Gastroesophageal sphincter (tissue), 4 donors: ENCODE measurements at regions not wholly inside any gene's neighbourhood (a gene's known extent, or its start where the extent isn't known, plus 50 kb on each side); places are given as distances from the start of the nearest gene placed in this dataset.

Source experiments
- ATAC-seq: fragments of 150-250 bp; one replicate; pipeline ENCODE4 v1.9.1; 2016; ENCODE audit warnings: mild to moderate bottlenecking, moderate library complexity
- H3K27ac ChIP-seq, 4 donors: fragments of 200-600 bp; sonication (generic) in 3 of 4; 1 replicate in 3 of 4; 2 replicates in 1 of 4; pipeline ENCODE4 v1.5.1; 2016 to 2019
- H3K27me3 ChIP-seq: fragments of 200-600 bp; sonication (generic); one replicate; pipeline ENCODE4 v1.5.1; 2019
- H3K36me3 ChIP-seq, 2 donors: fragments of 200-600 bp; sonication (generic); one replicate each; pipeline ENCODE4 v1.5.1; 2019; ENCODE audit warnings: control low read depth in 1 of 2
- H3K4me1 ChIP-seq, 3 donors: fragments of 200-600 bp; sonication (generic); 1 replicate in 2 of 3; 2 replicates in 1 of 3; pipeline ENCODE4 v1.5.1; 2016 to 2019; ENCODE audit warnings: control low read depth in 2 of 3
- H3K4me3 ChIP-seq, 2 donors: fragments of 200-600 bp; sonication (generic); one replicate each; pipeline ENCODE4 v1.5.1; 2019; ENCODE audit warnings: mild to moderate bottlenecking in 1 of 2, moderate library complexity in 1 of 2
- H3K9me3 ChIP-seq, 3 donors: fragments of 200-600 bp; sonication (generic); one replicate each; pipeline ENCODE4 v1.5.1; 2017 to 2019; ENCODE audit warnings: control low read depth in 2 of 3
- EP300 ChIP-seq: sonication (generic); formaldehyde crosslinking; IDR thresholded peaks from one replicate; pipeline ENCODE4 v1.6.1; 2017; ENCODE audit warnings: antibody characterized with exemption, mild to moderate bottlenecking
- POLR2A ChIP-seq, 2 donors: fragments of 450-650 bp; IDR thresholded peaks; one replicate each; pipeline ENCODE4 v1.6.1; 2017; ENCODE audit warnings: antibody characterized with exemption in 2 of 2, mild to moderate bottlenecking in 2 of 2, moderate library complexity in 1 of 2
- POLR2AphosphoS5 ChIP-seq: sonication (generic); formaldehyde crosslinking; IDR thresholded peaks from one replicate; pipeline ENCODE4 v1.6.1; 2017; ENCODE audit warnings: antibody characterized with exemption
- WGBS, 2 donors: methylation state at CpG; one replicate each; pipeline ENCODE4 v1.1.5; 2018; ENCODE audit warnings: low coverage in 1 of 2; 5-methylcytosine and 5-hydroxymethylcytosine counted together
- TF ChIP-seq, protein P1 (sequence below), 4 experiments: fragments of 200-600 bp in 2 of 4; fragments of 450-650 bp in 2 of 4; sonication (generic) in 1 of 4; IDR thresholded peaks; one replicate each; pipeline ENCODE4 v1.5.1; 2017 to 2019; ENCODE audit warnings: antibody characterized with exemption in 4 of 4, mild to moderate bottlenecking in 2 of 4, moderate library complexity in 2 of 4

DNA sequence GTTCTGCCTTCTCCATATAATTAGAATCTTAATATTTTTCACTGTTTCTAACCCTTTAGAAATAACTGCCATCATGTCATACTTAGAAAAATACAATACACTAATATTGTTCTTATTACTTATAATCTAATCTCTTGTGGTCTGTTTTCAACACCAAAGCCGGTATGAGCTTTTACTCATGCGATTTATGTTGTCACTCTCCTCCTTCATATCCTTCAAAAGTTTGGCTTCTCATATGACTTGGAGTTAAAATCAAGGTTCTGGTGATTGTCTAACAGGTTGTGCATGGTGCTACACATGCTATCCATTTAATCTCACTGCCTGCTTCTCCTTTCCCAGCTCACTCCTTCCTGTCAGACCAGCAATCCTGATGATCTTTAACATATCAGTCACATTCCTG, 1392.9 kb downstream of the ARAP2 start:
- TF ChIP-seq, protein P1, sequence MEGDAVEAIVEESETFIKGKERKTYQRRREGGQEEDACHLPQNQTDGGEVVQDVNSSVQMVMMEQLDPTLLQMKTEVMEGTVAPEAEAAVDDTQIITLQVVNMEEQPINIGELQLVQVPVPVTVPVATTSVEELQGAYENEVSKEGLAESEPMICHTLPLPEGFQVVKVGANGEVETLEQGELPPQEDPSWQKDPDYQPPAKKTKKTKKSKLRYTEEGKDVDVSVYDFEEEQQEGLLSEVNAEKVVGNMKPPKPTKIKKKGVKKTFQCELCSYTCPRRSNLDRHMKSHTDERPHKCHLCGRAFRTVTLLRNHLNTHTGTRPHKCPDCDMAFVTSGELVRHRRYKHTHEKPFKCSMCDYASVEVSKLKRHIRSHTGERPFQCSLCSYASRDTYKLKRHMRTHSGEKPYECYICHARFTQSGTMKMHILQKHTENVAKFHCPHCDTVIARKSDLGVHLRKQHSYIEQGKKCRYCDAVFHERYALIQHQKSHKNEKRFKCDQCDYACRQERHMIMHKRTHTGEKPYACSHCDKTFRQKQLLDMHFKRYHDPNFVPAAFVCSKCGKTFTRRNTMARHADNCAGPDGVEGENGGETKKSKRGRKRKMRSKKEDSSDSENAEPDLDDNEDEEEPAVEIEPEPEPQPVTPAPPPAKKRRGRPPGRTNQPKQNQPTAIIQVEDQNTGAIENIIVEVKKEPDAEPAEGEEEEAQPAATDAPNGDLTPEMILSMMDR (IDR thresholded peaks at IDR 0.05), result no peak
- no peak for TF ChIP-seq EP300
- no peak for TF ChIP-seq POLR2A (IDR thresholded peaks at IDR 0.05)
- H3K4me3 ChIP-seq, result no peak overlapping the region
- H3K27ac ChIP-seq, result no peak overlapping the region
- no peaks in the 10 kb centered on the region for H3K36me3 ChIP-seq
- 41 to 72% methylated on average over 2 of the region's 2 CpGs for WGBS, 2 donors
- ATAC-seq, result no peak
- H3K4me1 ChIP-seq, result no peaks in the 10 kb centered on the region
- H3K27me3 ChIP-seq, result no peaks in the 10 kb centered on the region
- no peaks in the 10 kb centered on the region for H3K9me3 ChIP-seq

DNA sequence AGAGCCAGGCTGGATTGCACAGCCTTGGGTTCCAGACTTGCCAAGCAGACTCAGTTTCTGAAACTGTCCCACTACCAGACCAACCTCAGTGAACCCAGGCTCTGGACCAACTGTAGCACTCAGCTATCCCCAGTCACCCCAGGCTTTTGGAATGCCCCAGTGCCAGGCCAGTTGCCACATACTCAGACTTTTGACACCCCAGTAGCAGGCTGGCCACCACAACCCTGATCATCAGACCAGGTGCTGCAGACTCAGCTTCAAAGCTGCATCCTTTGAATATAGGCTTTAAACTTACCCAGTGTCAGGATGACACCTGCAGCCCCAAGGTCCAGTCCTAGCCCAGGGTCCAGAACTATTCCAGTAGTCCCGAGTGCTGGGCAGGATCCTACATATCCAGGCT, 1389.9 kb downstream of the ARAP2 start:
- no peak for ATAC-seq
- H3K4me3 ChIP-seq, result no peak overlapping the region
- TF ChIP-seq, protein P1 (IDR thresholded peaks at IDR 0.05), result no peak
- TF ChIP-seq EP300 (no peak), POLR2A (IDR thresholded peaks at IDR 0.05) (no peak), POLR2AphosphoS5 (no peak)
- no peaks in the 10 kb centered on the region for H3K27me3 ChIP-seq
- no peaks in the 10 kb centered on the region for H3K9me3 ChIP-seq
- H3K27ac ChIP-seq, result no peak overlapping the region
- WGBS, 2 donors, result no CpG with 5 or more reads among the region's 1 CpG
- no peaks in the 10 kb centered on the region for H3K4me1 ChIP-seq
- H3K36me3 ChIP-seq, result no peaks in the 10 kb centered on the region

DNA sequence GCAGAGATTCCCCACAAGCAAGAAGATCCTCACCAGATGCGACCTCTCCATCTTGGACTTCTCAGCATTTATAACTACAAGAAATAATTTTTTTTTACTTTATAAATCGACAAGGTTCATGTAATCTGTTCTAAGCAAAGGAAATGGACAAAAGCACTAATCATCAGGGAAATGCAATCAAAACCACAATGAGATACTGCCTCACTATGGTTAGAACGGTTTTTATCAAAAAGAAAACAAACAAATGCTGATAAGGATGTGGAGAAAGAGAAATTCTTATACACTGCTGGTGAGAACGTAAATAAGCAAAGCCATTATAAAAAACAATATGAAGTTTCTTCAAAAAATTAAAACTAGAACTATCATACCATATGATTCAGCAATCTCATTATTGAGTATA, 1382.6 kb downstream of the ARAP2 start:
- no peak for TF ChIP-seq EP300
- TF ChIP-seq POLR2A (IDR thresholded peaks at IDR 0.05), result no peak
- TF ChIP-seq, protein P1 (IDR thresholded peaks at IDR 0.05), result no peak
- TF ChIP-seq POLR2AphosphoS5, result no peak
- 36 to 39% methylated on average over 4 of the region's 4 CpGs for WGBS, 2 donors
- no peaks in the 10 kb centered on the region for H3K4me1 ChIP-seq
- H3K27me3 ChIP-seq, result no peaks in the 10 kb centered on the region
- no peaks in the 10 kb centered on the region for H3K36me3 ChIP-seq
- no peak overlapping the region for H3K4me3 ChIP-seq
- ATAC-seq, result no peak
- H3K9me3 ChIP-seq, result no peaks in the 10 kb centered on the region
- no peak overlapping the region for H3K27ac ChIP-seq

DNA sequence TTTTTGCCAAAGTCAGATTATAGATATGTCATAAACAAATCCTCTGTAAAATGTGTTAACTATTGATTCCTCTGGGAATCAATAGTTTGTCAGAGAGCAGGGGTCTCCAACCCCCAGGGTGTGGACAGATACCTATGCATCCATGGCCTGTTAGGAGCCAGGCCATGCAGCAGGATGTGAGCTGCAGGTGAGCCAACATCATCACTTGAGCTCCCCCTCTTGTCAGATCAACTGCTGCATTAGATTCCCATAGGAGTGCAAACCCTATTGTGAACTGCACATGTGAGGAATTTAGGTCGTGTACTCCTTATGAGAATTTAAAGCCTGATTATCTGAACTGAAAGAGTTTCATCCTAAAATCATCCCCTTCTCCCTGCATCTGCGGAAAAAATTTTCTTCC, 1365.4 kb downstream of the ARAP2 start:
- no peak for ATAC-seq
- no peak overlapping the region for H3K4me3 ChIP-seq
- no peaks in the 10 kb centered on the region for H3K36me3 ChIP-seq
- H3K9me3 ChIP-seq, result peaks cover 0 to 8% (median 0%) of the 10 kb centered on the region in 3 donors
- no peak overlapping the region for H3K27ac ChIP-seq
- H3K4me1 ChIP-seq, result no peaks in the 10 kb centered on the region
- H3K27me3 ChIP-seq, result no peaks in the 10 kb centered on the region
- 49 to 55% methylated on average over 2 of the region's 2 CpGs for WGBS, 2 donors
- TF ChIP-seq POLR2A (IDR thresholded peaks at IDR 0.05) (no peak), POLR2AphosphoS5 (no peak), EP300 (no peak)
- TF ChIP-seq, protein P1 (IDR thresholded peaks at IDR 0.05), result no peak

DNA sequence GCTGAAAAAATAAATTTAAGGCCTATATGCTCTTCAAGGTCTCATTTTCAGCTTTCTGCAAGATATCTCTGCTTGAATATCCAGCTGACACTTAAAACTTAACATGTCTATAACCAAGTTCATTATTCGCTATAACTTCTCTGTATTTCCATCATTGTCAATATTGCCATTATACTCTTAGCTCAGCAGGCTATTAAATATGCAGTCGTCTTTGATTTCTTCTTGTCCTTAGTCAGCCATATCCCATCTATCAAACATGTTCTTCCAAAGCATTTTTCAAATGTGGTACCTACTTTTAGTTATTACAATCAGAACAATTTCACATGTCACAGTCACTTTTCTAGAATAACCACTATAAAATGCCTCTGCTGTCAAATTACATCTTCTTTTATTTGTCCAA, 1364.1 kb downstream of the ARAP2 start:
- no peaks in the 10 kb centered on the region for H3K9me3 ChIP-seq
- TF ChIP-seq EP300 (no peak), POLR2AphosphoS5 (no peak), POLR2A (IDR thresholded peaks at IDR 0.05) (no peak)
- H3K4me3 ChIP-seq, result no peak overlapping the region
- no peaks in the 10 kb centered on the region for H3K4me1 ChIP-seq
- 69 to 80% methylated on average over 2 of the region's 2 CpGs for WGBS, 2 donors
- ATAC-seq, result no peak
- no peaks in the 10 kb centered on the region for H3K36me3 ChIP-seq
- H3K27me3 ChIP-seq, result no peaks in the 10 kb centered on the region
- no peak overlapping the region for H3K27ac ChIP-seq
